GM18870 (cell line): ENCODE measurements at regions not wholly inside any gene's neighbourhood (a gene's known extent, or its start where the extent isn't known, plus 50 kb on each side); places are given as distances from the start of the nearest gene placed in this dataset.

Experiments
- ATAC-seq: cut with Tn5 transposase; IDR thresholded peaks from one replicate; pipeline ENCODE4 v1.9.1; 2021; ENCODE audit warnings: moderate library complexity; ENCODE audit not compliant: unreplicated experiment

GRCh38 chr18:56323673-56324072 is 314.7 kb downstream of the TXNL1 start:
- no peak for ATAC-seq

GRCh38 chr18:56322406-56322805 is 316.0 kb downstream of the TXNL1 start:
- no peak for ATAC-seq

GRCh38 chr18:56321470-56321869 is 316.9 kb downstream of the TXNL1 start:
- ATAC-seq: no peak

GRCh38 chr18:56319953-56320352 is 318.4 kb downstream of the TXNL1 start:
- ATAC-seq: no peak

- no peak for ATAC-seq
Observed at GRCh38 chr18:56316727-56317126, 321.7 kb downstream of the TXNL1 start.

- ATAC-seq: no peak
Observed at GRCh38 chr18:56315363-56315762, 323.0 kb downstream of the TXNL1 start.

GRCh38 chr18:56314396-56314795 is 324.0 kb downstream of the TXNL1 start:
- ATAC-seq: no peak

- ATAC-seq: no peak
Observed at GRCh38 chr18:56312551-56313335, 325.6 kb downstream of the TXNL1 start.

- ATAC-seq: no peak
Observed at GRCh38 chr18:56309104-56309503, 329.3 kb downstream of the TXNL1 start.

- ATAC-seq: no peak
Observed at GRCh38 chr18:56307354-56308170, 330.8 kb downstream of the TXNL1 start.

GRCh38 chr18:56306797-56307196 is 331.6 kb downstream of the TXNL1 start:
- no peak for ATAC-seq

GRCh38 chr18:56305583-56305982 is 332.8 kb downstream of the TXNL1 start:
- no peak for ATAC-seq

- no peak for ATAC-seq
Observed at GRCh38 chr18:56302156-56302555, 336.2 kb downstream of the TXNL1 start.

GRCh38 chr18:56299740-56300139 is 338.7 kb downstream of the TXNL1 start:
- no peak for ATAC-seq

- no peak for ATAC-seq
Observed at GRCh38 chr18:56298935-56299334, 339.5 kb downstream of the TXNL1 start.

- ATAC-seq: no peak
Observed at GRCh38 chr18:56296381-56296780, 342.0 kb downstream of the TXNL1 start.

- ATAC-seq: no peak
Observed at GRCh38 chr18:56294484-56295183, 343.8 kb downstream of the TXNL1 start.

- no peak for ATAC-seq
Observed at GRCh38 chr18:56291294-56291693, 347.1 kb downstream of the TXNL1 start.

- no peak for ATAC-seq
Observed at GRCh38 chr18:56289381-56289780, 349.0 kb downstream of the TXNL1 start.

GRCh38 chr18:56286775-56287325 is 351.5 kb downstream of the TXNL1 start:
- no peak for ATAC-seq

GRCh38 chr18:56285387-56286065 is 352.9 kb downstream of the TXNL1 start:
- ATAC-seq: no peak
